ENCODE measurements at regions not wholly inside any gene's neighbourhood (a gene's known extent, or its start where the extent isn't known, plus 50 kb on each side); places are given as distances from the start of the nearest gene placed in this dataset.

GRCh38 chr17:70875729-70876310, 706.5 kb downstream of the KCNJ2 start:
- no peak overlapping the region for H3K4me3 ChIP-seq (ENCODE audit: low read depth, low read length)
- no peak for DNase-seq (ENCODE audit: low read depth)
- no peak for TF ChIP-seq CTCF (IDR thresholded peaks at IDR 0.05; ENCODE audit: control insufficient read depth, extremely low read depth, insufficient read depth)

- TF ChIP-seq CTCF (IDR thresholded peaks at IDR 0.05; ENCODE audit: control insufficient read depth, extremely low read depth, insufficient read depth), result no peak
- no peak for DNase-seq (ENCODE audit: low read depth)
These were observed 709.5 kb downstream of the KCNJ2 start for GRCh38 chr17:70878879-70879278.

GRCh38 chr17:70879401-70879800, 710.1 kb downstream of the KCNJ2 start:
- no peak overlapping the region for H3K4me3 ChIP-seq (ENCODE audit: low read depth, low read length)
- DNase-seq (ENCODE audit: low read depth), result no peak
- no peak for TF ChIP-seq CTCF (IDR thresholded peaks at IDR 0.05; ENCODE audit: control insufficient read depth, extremely low read depth, insufficient read depth)

More at GRCh38 chr17:70878879-70879278, 709.5 kb downstream of the KCNJ2 start:
- no peak overlapping the region for H3K4me3 ChIP-seq (ENCODE audit: low read depth, low read length)

GRCh38 chr17:70881093-70881492, 711.8 kb downstream of the KCNJ2 start:
- no peak overlapping the region for H3K4me3 ChIP-seq (ENCODE audit: low read depth, low read length)
- DNase-seq (ENCODE audit: low read depth), result no peak
- no peak for TF ChIP-seq CTCF (IDR thresholded peaks at IDR 0.05; ENCODE audit: control insufficient read depth, extremely low read depth, insufficient read depth)

- no peak for TF ChIP-seq CTCF (IDR thresholded peaks at IDR 0.05; ENCODE audit: control insufficient read depth, extremely low read depth, insufficient read depth)
- H3K4me3 ChIP-seq (ENCODE audit: low read depth, low read length), result no peak overlapping the region
- no peak for DNase-seq (ENCODE audit: low read depth)
These were observed 713.2 kb downstream of the KCNJ2 start for GRCh38 chr17:70882504-70882903.

- DNase-seq (ENCODE audit: low read depth), result no peak
- H3K4me3 ChIP-seq (ENCODE audit: low read depth, low read length), result no peak overlapping the region
- no peak for TF ChIP-seq CTCF (IDR thresholded peaks at IDR 0.05; ENCODE audit: control insufficient read depth, extremely low read depth, insufficient read depth)
These were observed 717.3 kb downstream of the KCNJ2 start for GRCh38 chr17:70886648-70887047.

- no peak for DNase-seq (ENCODE audit: low read depth)
These were observed 719.0 kb downstream of the KCNJ2 start for GRCh38 chr17:70888324-70888723.

More at GRCh38 chr17:70888324-70888723, 719.0 kb downstream of the KCNJ2 start:
- H3K4me3 ChIP-seq (ENCODE audit: low read depth, low read length), result no peak overlapping the region
- no peak for TF ChIP-seq CTCF (IDR thresholded peaks at IDR 0.05; ENCODE audit: control insufficient read depth, extremely low read depth, insufficient read depth)

All from LNCaP clone FGC (cell line).